Ishikawa (cell line): ENCODE measurements at regions not wholly inside any gene's neighbourhood (a gene's known extent, or its start where the extent isn't known, plus 50 kb on each side); places are given as distances from the start of the nearest gene placed in this dataset.

Source experiments
- CEBPB ChIP-seq: IDR thresholded peaks from 2 replicates; pipeline ENCODE4 v1.6.1; 2012
- CREB1 ChIP-seq: IDR thresholded peaks from 2 replicates; pipeline ENCODE4 v1.6.1; 2012; ENCODE audit warnings: low read depth
- EGR1 ChIP-seq: IDR thresholded peaks from 2 replicates; pipeline ENCODE4 v1.6.1; 2012
- EP300 ChIP-seq: IDR thresholded peaks from 2 replicates; pipeline ENCODE4 v1.6.1; 2012; ENCODE audit warnings: borderline replicate concordance
- FOXM1 ChIP-seq: IDR thresholded peaks from 2 replicates; pipeline ENCODE4 v1.6.1; 2012; ENCODE audit warnings: low read depth, borderline replicate concordance
- MAX ChIP-seq: IDR thresholded peaks from 2 replicates; pipeline ENCODE4 v1.6.1; 2012
- NFIC ChIP-seq: IDR thresholded peaks from 2 replicates; pipeline ENCODE4 v1.6.1; 2012
- RAD21 ChIP-seq: IDR thresholded peaks from 2 replicates; pipeline ENCODE4 v1.6.1; 2012; ENCODE audit warnings: low read depth
- REST ChIP-seq: IDR thresholded peaks from 2 replicates; pipeline ENCODE4 v1.6.1; 2012; ENCODE audit warnings: low read depth, mild to moderate bottlenecking
- TAF1 ChIP-seq: IDR thresholded peaks from 2 replicates; pipeline ENCODE4 v1.6.1; 2012; ENCODE audit warnings: low read depth, mild to moderate bottlenecking
- TCF12 ChIP-seq: IDR thresholded peaks from 2 replicates; pipeline ENCODE4 v1.6.1; 2012; ENCODE audit warnings: low read depth
- TEAD4 ChIP-seq: IDR thresholded peaks from 2 replicates; pipeline ENCODE4 v1.6.1; 2012
- USF1 ChIP-seq: IDR thresholded peaks from 2 replicates; pipeline ENCODE4 v1.6.1; 2012
- YY1 ChIP-seq: IDR thresholded peaks from 2 replicates; pipeline ENCODE4 v1.6.1; 2012; ENCODE audit warnings: low read depth
- ZBTB7A ChIP-seq: IDR thresholded peaks from 2 replicates; pipeline ENCODE4 v1.6.1; 2012; ENCODE audit warnings: low read depth

GRCh38 chr15:29600262-29600661, 222.0 kb downstream of the TJP1 start:
- TF ChIP-seq NFIC (no peak), USF1 (no peak), TAF1 (no peak)

- TF ChIP-seq NFIC, result no peak
Measured at GRCh38 chr15:29596266-29596665, 226.0 kb downstream of the TJP1 start.

- TF ChIP-seq USF1 (no peak), NFIC (no peak), ZBTB7A (no peak), FOXM1 (no peak), TAF1 (no peak), EP300 (no peak), RAD21 (no peak), EGR1 (no peak), TCF12 (no peak), TEAD4 (no peak), CREB1 (no peak), CEBPB (no peak)
Measured at GRCh38 chr15:29593629-29594028, 228.6 kb downstream of the TJP1 start.

- no peak for TF ChIP-seq TAF1
- no peak for TF ChIP-seq EGR1
- TF ChIP-seq EP300, result no peak
- no peak for TF ChIP-seq MAX
- no peak for TF ChIP-seq TCF12
- TF ChIP-seq TEAD4, result no peak
- TF ChIP-seq USF1, result no peak
- no peak for TF ChIP-seq REST
- TF ChIP-seq YY1, result no peak
- TF ChIP-seq CREB1, result no peak
- no peak for TF ChIP-seq FOXM1
- no peak for TF ChIP-seq RAD21
Measured at GRCh38 chr15:29593111-29593510, 229.2 kb downstream of the TJP1 start.

GRCh38 chr15:29590701-29591100, 231.6 kb downstream of the TJP1 start:
- TF ChIP-seq ZBTB7A (no peak), REST (no peak), TAF1 (no peak), CREB1 (no peak)

GRCh38 chr15:29589975-29590374, 232.3 kb downstream of the TJP1 start:
- TF ChIP-seq EP300 (no peak), NFIC (no peak), TCF12 (no peak), YY1 (no peak), ZBTB7A (no peak), FOXM1 (no peak), TEAD4 (no peak), RAD21 (no peak), USF1 (no peak), TAF1 (no peak), REST (no peak), MAX (no peak), CEBPB (no peak), CREB1 (no peak), EGR1 (no peak)
